ENCODE measurements at regions not wholly inside any gene's neighbourhood (a gene's known extent, or its start where the extent isn't known, plus 50 kb on each side); places are given as distances from the start of the nearest gene placed in this dataset.

GRCh38 chr3:188002626-188003138, 151.3 kb upstream of the LPP start:
- TF ChIP-seq CTCF (IDR thresholded peaks at IDR 0.05) (no peak), POLR2A (IDR thresholded peaks at IDR 0.05) (no peak)
